Neuronal stem cell (in vitro differentiated cells): ENCODE measurements at regions not wholly inside any gene's neighbourhood (a gene's known extent, or its start where the extent isn't known, plus 50 kb on each side); places are given as distances from the start of the nearest gene placed in this dataset.
"Not testable (repeated sequence)": the region's sequence is repeated elsewhere in the genome, so short reads cannot be mapped to it uniquely, and the experiment has no call there.

Experiments used
- DNase-seq: peaks from one replicate; pipeline ENCODE4 v3.0.0-alpha.2; 2013; ENCODE audit warnings: low spot score
- H2AFZ ChIP-seq: one replicate; pipeline ENCODE4 v1.6.1; 2013; ENCODE audit warnings: mild to moderate bottlenecking, low read length, inconsistent platforms
- H2AK5ac ChIP-seq: 2 replicates; pipeline ENCODE4 v1.6.1; 2013; ENCODE audit warnings: low read depth, mild to moderate bottlenecking, inconsistent platforms, low read length, moderate library complexity, mixed read lengths
- H2BK120ac ChIP-seq: 2 replicates; pipeline ENCODE4 v1.6.1; 2013; ENCODE audit warnings: low read depth, mild to moderate bottlenecking, inconsistent platforms, low read length, moderate library complexity, mixed read lengths
- H2BK12ac ChIP-seq: one replicate; pipeline ENCODE4 v1.6.1; 2013; ENCODE audit warnings: low read length, inconsistent platforms
- H2BK15ac ChIP-seq: 2 replicates; pipeline ENCODE4 v1.6.1; 2013; ENCODE audit warnings: mild to moderate bottlenecking, low read length, inconsistent platforms, mixed read lengths
- H2BK5ac ChIP-seq: one replicate; pipeline ENCODE4 v1.6.1; 2013; ENCODE audit warnings: inconsistent platforms, mild to moderate bottlenecking, low read length, moderate library complexity
- H3K14ac ChIP-seq: one replicate; pipeline ENCODE4 v1.6.1; 2013; ENCODE audit warnings: low read length, inconsistent platforms
- H3K18ac ChIP-seq: 2 replicates; pipeline ENCODE4 v1.6.1; 2013; ENCODE audit warnings: low read length, inconsistent platforms
- H3K23ac ChIP-seq: 2 replicates; pipeline ENCODE4 v1.6.1; 2013; ENCODE audit warnings: low read depth, mild to moderate bottlenecking, mixed read lengths, low read length, inconsistent platforms; ENCODE audit not compliant: poor library complexity
- H3K27ac ChIP-seq: replicated peaks from 3 replicates; pipeline ENCODE4 v1.5.1; 2013; ENCODE audit warnings: low read length, inconsistent platforms
- H3K27me3 ChIP-seq, 3 experiments: 2 replicates each; pipeline ENCODE4 v1.6.1; 2013; ENCODE audit warnings: low read length in 3 of 3, mild to moderate bottlenecking in 2 of 3, inconsistent platforms in 1 of 3, low read depth in 1 of 3, mixed read lengths in 1 of 3, moderate library complexity in 1 of 3; ENCODE audit not compliant: control insufficient read depth in 3 of 3, insufficient read depth in 3 of 3
- H3K36me3 ChIP-seq, 2 donors: replicated peaks in 1 of 2; 2 replicates each; pipeline ENCODE4 v1.6.1; 2013; ENCODE audit warnings: low read length in 2 of 2; ENCODE audit not compliant: control insufficient read depth in 2 of 2, insufficient read depth in 2 of 2
- H3K4ac ChIP-seq: 2 replicates; pipeline ENCODE4 v1.6.1; 2013; ENCODE audit warnings: inconsistent platforms, mild to moderate bottlenecking, low read length, moderate library complexity
- H3K4me1 ChIP-seq, 2 donors: 1 replicate in 1 of 2; 2 replicates in 1 of 2; pipeline ENCODE4 v1.6.1; 2013; ENCODE audit warnings: low read length in 2 of 2, low read depth in 1 of 2; ENCODE audit not compliant: control insufficient read depth in 2 of 2, insufficient read depth in 1 of 2
- H3K4me2 ChIP-seq: one replicate; pipeline ENCODE4 v1.6.1; 2013; ENCODE audit warnings: mild to moderate bottlenecking, low read length, inconsistent platforms; ENCODE audit not compliant: insufficient read depth, poor library complexity, severe bottlenecking
- H3K4me3 ChIP-seq, 2 donors: 2 replicates each; pipeline ENCODE4 v1.5.1; 2013; ENCODE audit warnings: low read length in 2 of 2, mild to moderate bottlenecking in 2 of 2, inconsistent platforms in 1 of 2, moderate library complexity in 1 of 2
- H3K79me1 ChIP-seq: one replicate; pipeline ENCODE4 v1.6.1; 2013; ENCODE audit warnings: low read depth, mild to moderate bottlenecking, inconsistent platforms, low read length, moderate library complexity
- H3K9ac ChIP-seq: one replicate; pipeline ENCODE4 v1.6.1; 2013; ENCODE audit warnings: mild to moderate bottlenecking, low read depth, low read length, inconsistent platforms; ENCODE audit not compliant: poor library complexity
- H3K9me3 ChIP-seq, 2 donors: replicated peaks in 1 of 2; 2 replicates each; pipeline versions ENCODE3 to v1.6.1; 2013; ENCODE audit warnings: low read length in 2 of 2, mild to moderate bottlenecking in 2 of 2, inconsistent platforms in 1 of 2, low read depth in 1 of 2, mixed read lengths in 1 of 2, moderate library complexity in 1 of 2; ENCODE audit not compliant: control insufficient read depth in 2 of 2, insufficient read depth in 1 of 2
- H4K8ac ChIP-seq: one replicate; pipeline ENCODE4 v1.6.1; 2013; ENCODE audit warnings: low read depth, mild to moderate bottlenecking, inconsistent platforms, low read length, moderate library complexity
- H4K91ac ChIP-seq: one replicate; pipeline ENCODE4 v1.6.1; 2013; ENCODE audit warnings: low read length, low read depth, mild to moderate bottlenecking, inconsistent platforms; ENCODE audit not compliant: poor library complexity
- WGBS, 2 donors: extraction: QIAGEN DNeasy Blood & Tissue Kit; methylation state at CpG; one replicate each; pipeline ENCODE4 v1.1.7; 2013; ENCODE audit warnings: missing lambda C conversion rate in 2 of 2, mixed read lengths in 1 of 2; ENCODE audit not compliant: insufficient read length in 2 of 2, insufficient replicate concordance in 1 of 2; ENCODE audit errors: extremely low coverage in 2 of 2; 5-methylcytosine and 5-hydroxymethylcytosine counted together

- no CpG with 5 or more reads among the region's 1 CpG for WGBS, 2 donors
- Histone ChIP-seq H3K4me3 (no peak overlapping the region), H3K27ac (no peak overlapping the region), H2BK120ac (no peak overlapping the region), H2AK5ac (no peak overlapping the region), H2BK5ac (no peak overlapping the region), H3K4me2 (no peak overlapping the region), H3K14ac (no peak overlapping the region), H3K18ac (no peak overlapping the region), H4K8ac (no peak overlapping the region), H3K9ac (no peak overlapping the region), H3K23ac (no peak overlapping the region), H2BK15ac (no peak overlapping the region), H2AFZ (no peak overlapping the region), H2BK12ac (no peak overlapping the region), H3K27me3 (no peaks in the 10 kb centered on the region), H3K4me1 (no peaks in the 10 kb centered on the region), H3K79me1 (no peaks in the 10 kb centered on the region), H3K4ac (no peak overlapping the region), H4K91ac (no peak overlapping the region), H3K9me3 (peaks cover 0 to 14% of the 10 kb centered on the region in 2 donors), H3K36me3 (no peaks in the 10 kb centered on the region)
- no peak for DNase-seq
Measured at GRCh38 chr7:4483851-4484250, 198.2 kb upstream of the FOXK1 start.

DNA sequence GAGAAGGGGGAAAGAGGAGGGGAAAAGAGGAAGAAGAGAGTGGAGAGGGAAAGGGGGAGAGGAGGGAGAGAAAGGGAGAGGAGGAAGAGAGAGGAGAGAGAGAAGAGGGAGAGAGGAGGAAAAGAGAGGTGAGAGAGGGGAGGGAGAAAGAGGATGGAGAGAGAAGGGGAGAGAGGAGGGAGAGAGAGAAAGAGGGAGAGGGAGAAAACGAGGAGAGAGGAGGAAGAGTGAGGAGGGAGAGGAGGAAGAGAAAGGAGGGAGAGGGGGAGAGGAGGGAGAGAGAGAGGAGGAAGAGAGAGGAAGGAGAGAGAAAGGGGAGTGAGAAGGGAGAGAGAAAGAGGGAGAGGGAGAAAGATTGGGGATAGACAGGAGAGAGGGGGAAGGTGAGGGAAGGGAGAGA lies 197.6 kb upstream of the FOXK1 start:
- no peaks in the 10 kb centered on the region for H3K4me1 ChIP-seq
- no peak overlapping the region for H3K4ac ChIP-seq
- H3K14ac ChIP-seq, result no peak overlapping the region
- no peaks in the 10 kb centered on the region for H3K36me3 ChIP-seq
- no peak overlapping the region for H3K18ac ChIP-seq
- H4K91ac ChIP-seq, result no peak overlapping the region
- WGBS, 2 donors, result no CpG with 5 or more reads among the region's 1 CpG
- H2BK15ac ChIP-seq, result no peak overlapping the region
- H3K4me3 ChIP-seq, result no peak overlapping the region
- no peak overlapping the region for H2BK12ac ChIP-seq
- H2AK5ac ChIP-seq, result no peak overlapping the region
- H3K9ac ChIP-seq, result no peak overlapping the region
- no peak overlapping the region for H3K23ac ChIP-seq
- no peak overlapping the region for H3K27ac ChIP-seq
- H4K8ac ChIP-seq, result no peak overlapping the region
- no peak overlapping the region for H2BK120ac ChIP-seq
- H3K9me3 ChIP-seq, result peaks cover 0 to 12% of the 10 kb centered on the region in 2 donors
- H3K27me3 ChIP-seq, result no peaks in the 10 kb centered on the region
- H2BK5ac ChIP-seq, result no peak overlapping the region
- no peak for DNase-seq
- H3K79me1 ChIP-seq, result no peaks in the 10 kb centered on the region
- no peak overlapping the region for H2AFZ ChIP-seq
- H3K4me2 ChIP-seq, result no peak overlapping the region

DNA sequence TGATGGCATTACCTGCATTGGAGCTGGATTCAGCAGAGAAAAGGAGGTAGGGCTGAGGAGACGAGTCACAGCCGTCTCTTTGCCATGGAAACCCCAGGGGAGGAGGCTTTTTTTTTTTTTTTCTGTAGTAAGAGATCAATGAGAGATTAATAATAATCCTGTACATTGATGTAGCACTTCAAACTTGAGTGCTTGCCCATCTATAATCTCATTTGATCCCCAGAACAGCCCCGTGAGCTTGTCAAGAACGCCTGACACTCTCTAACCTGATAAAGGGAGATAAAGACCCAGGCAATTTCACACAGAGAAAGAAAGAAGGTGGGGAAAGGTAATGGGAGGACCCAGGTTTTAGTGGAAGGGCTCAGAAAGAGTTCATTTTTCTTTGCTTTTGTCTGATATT lies 195.2 kb upstream of the FOXK1 start:
- DNase-seq, result no peak
- Histone ChIP-seq H3K4me1 (no peaks in the 10 kb centered on the region), H3K27me3 (no peaks in the 10 kb centered on the region), H3K23ac (no peak overlapping the region), H3K27ac (no peak overlapping the region), H2BK12ac (no peak overlapping the region), H2BK120ac (no peak overlapping the region), H4K91ac (no peak overlapping the region), H2AFZ (no peak overlapping the region), H3K18ac (no peak overlapping the region), H3K4ac (no peak overlapping the region), H3K4me3 (no peak overlapping the region), H2BK5ac (no peak overlapping the region), H2AK5ac (no peak overlapping the region), H3K9ac (no peak overlapping the region), H3K14ac (no peak overlapping the region), H3K36me3 (no peaks in the 10 kb centered on the region), H3K79me1 (no peaks in the 10 kb centered on the region), H3K9me3 (peaks cover 0 to 12% of the 10 kb centered on the region in 2 donors), H3K4me2 (no peak overlapping the region), H4K8ac (no peak overlapping the region), H2BK15ac (no peak overlapping the region)
- no CpG with 5 or more reads among the region's 4 CpGs for WGBS, 2 donors

DNA sequence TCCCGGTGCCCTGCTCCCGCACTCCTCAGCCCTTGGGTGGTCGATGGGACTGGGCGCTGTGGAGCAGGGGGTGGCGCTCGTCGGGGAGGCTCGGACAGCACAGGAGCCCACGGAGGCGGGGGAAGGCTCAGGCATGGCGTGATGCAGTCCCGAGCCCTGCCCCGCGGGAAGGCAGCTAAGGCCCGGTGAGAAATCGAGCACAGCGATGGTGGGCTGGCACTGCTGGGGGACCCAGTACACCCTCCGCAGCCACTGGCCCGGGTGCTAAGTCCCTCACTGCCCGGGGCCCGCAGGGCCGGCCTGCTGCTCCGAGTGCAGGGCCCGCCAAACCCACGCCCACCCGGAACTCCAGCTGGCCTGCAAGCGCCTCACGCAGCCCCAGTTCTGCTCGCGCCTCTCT lies 185.2 kb upstream of the FOXK1 start:
- not testable (repeated sequence) for H2BK12ac ChIP-seq, H2BK5ac ChIP-seq

More for the DNA sequence above, 185.2 kb upstream of the FOXK1 start:
- H3K18ac ChIP-seq, H2BK15ac ChIP-seq, H4K8ac ChIP-seq, H3K79me1 ChIP-seq, H2AK5ac ChIP-seq, H3K4me2 ChIP-seq, H3K4me1 ChIP-seq, H3K4ac ChIP-seq, H2BK120ac ChIP-seq, H3K9me3 ChIP-seq, H3K9ac ChIP-seq, H3K27me3 ChIP-seq, H3K27ac ChIP-seq, H3K14ac ChIP-seq, H3K4me3 ChIP-seq, DNase-seq, H2AFZ ChIP-seq, H3K23ac ChIP-seq, H4K91ac ChIP-seq, H3K36me3 ChIP-seq: not testable (repeated sequence)
- no CpG with 5 or more reads among the region's 30 CpGs for WGBS, 2 donors
